ENCODE measurements at regions not wholly inside any gene's neighbourhood (a gene's known extent, or its start where the extent isn't known, plus 50 kb on each side); places are given as distances from the start of the nearest gene placed in this dataset.

DNA sequence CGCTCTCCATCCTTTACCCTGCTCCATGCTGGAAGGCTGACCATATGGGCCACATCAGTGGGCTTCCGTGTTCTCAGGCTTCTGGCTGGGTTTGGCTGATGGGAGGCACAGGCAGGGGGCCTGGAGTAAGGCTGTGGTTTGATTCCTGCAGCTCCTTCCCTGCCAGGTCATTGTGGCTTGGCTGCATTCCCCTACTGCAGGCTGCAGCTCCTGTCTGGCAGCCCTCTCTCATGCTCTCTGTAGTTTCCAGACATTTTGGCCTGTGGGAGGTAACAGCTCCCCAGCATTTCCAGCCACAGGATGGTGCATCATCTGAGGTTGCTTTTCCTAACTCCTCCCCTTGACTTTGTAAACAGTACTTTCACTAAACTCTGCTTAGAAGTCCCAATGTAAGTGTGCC is 102.0 kb upstream of the PTPN3 start:
- Histone ChIP-seq H3K4me3 (no peak overlapping the region), H3K27ac (no peak overlapping the region), H3K36me3 (replicated peaks in 1 of 2) (no peaks in the 10 kb centered on the region), H3K4me1 (replicated peaks in 1 of 2) (no peaks in the 10 kb centered on the region), H3K9me3 (replicated peaks in 1 of 3) (no peaks in the 10 kb centered on the region), H3K27me3 (no peaks in the 10 kb centered on the region)
- intact Hi-C loops (cut with DNase I) = no loop called here
- DNase-seq = no peak
- 40 to 64% (median 61%) methylated on average over 2 of the region's 2 CpGs for WGBS, 4 donors
- TF ChIP-seq, protein P1, sequence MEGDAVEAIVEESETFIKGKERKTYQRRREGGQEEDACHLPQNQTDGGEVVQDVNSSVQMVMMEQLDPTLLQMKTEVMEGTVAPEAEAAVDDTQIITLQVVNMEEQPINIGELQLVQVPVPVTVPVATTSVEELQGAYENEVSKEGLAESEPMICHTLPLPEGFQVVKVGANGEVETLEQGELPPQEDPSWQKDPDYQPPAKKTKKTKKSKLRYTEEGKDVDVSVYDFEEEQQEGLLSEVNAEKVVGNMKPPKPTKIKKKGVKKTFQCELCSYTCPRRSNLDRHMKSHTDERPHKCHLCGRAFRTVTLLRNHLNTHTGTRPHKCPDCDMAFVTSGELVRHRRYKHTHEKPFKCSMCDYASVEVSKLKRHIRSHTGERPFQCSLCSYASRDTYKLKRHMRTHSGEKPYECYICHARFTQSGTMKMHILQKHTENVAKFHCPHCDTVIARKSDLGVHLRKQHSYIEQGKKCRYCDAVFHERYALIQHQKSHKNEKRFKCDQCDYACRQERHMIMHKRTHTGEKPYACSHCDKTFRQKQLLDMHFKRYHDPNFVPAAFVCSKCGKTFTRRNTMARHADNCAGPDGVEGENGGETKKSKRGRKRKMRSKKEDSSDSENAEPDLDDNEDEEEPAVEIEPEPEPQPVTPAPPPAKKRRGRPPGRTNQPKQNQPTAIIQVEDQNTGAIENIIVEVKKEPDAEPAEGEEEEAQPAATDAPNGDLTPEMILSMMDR (IDR thresholded peaks at IDR 0.05) = no peak
- no peak for TF ChIP-seq POLR2A (IDR thresholded peaks at IDR 0.05)

- 88 to 100% (median 89%) methylated on average over 1 of the region's 1 CpG for WGBS, 4 donors
- no peak for TF ChIP-seq POLR2A (IDR thresholded peaks at IDR 0.05)
- TF ChIP-seq, protein P1 (IDR thresholded peaks at IDR 0.05) = no peak
- H3K4me3 ChIP-seq = no peak overlapping the region
These were observed 103.1 kb upstream of the PTPN3 start for GRCh38 chr9:109601181-109601580.

GRCh38 chr9:109602987-109603386 is 104.9 kb upstream of the PTPN3 start:
- Histone ChIP-seq H3K27ac (no peak overlapping the region), H3K4me3 (no peak overlapping the region), H3K4me1 (replicated peaks in 1 of 2) (no peaks in the 10 kb centered on the region), H3K27me3 (no peaks in the 10 kb centered on the region), H3K36me3 (replicated peaks in 1 of 2) (no peaks in the 10 kb centered on the region), H3K9me3 (replicated peaks in 1 of 3) (no peaks in the 10 kb centered on the region)
- DNase-seq = peak in 3 of 7 donors; percentile 16 to 39 (median 27)
- intact Hi-C loops (cut with DNase I) = no loop called here
- TF ChIP-seq, protein P1 (IDR thresholded peaks at IDR 0.05) = no peak
- WGBS, 4 donors = 33 to 52% (median 36%) methylated on average over 4 of the region's 4 CpGs

More at GRCh38 chr9:109601181-109601580, 103.1 kb upstream of the PTPN3 start:
- Histone ChIP-seq H3K27ac (no peak overlapping the region), H3K36me3 (replicated peaks in 1 of 2) (no peaks in the 10 kb centered on the region), H3K4me1 (replicated peaks in 1 of 2) (no peaks in the 10 kb centered on the region), H3K9me3 (replicated peaks in 1 of 3) (no peaks in the 10 kb centered on the region), H3K27me3 (no peaks in the 10 kb centered on the region)
- intact Hi-C loops (cut with DNase I) = no loop called here
- DNase-seq = no peak

- Histone ChIP-seq H3K4me1 (replicated peaks in 1 of 2) (no peaks in the 10 kb centered on the region), H3K36me3 (replicated peaks in 1 of 2) (no peaks in the 10 kb centered on the region), H3K27me3 (no peaks in the 10 kb centered on the region), H3K4me3 (no peak overlapping the region), H3K9me3 (replicated peaks in 1 of 3) (no peaks in the 10 kb centered on the region), H3K27ac (no peak overlapping the region)
- 59 to 78% (median 70%) methylated on average over 6 of the region's 6 CpGs for whole genome bisulfite sequencing, 4 donors
- DNase-seq = no peak
- TF ChIP-seq POLR2A (IDR thresholded peaks at IDR 0.05) = no peak
- TF ChIP-seq, protein P1 (IDR thresholded peaks at IDR 0.05) = no peak
- intact Hi-C loops (cut with DNase I) = no loop called here
These were observed 106.0 kb upstream of the PTPN3 start for GRCh38 chr9:109604131-109604530.
